GM13977 (cell line): ENCODE measurements at regions not wholly inside any gene's neighbourhood (a gene's known extent, or its start where the extent isn't known, plus 50 kb on each side); places are given as distances from the start of the nearest gene placed in this dataset.
A peak's percentile ranks its signal among the peaks of the same experiment; 100 is the strongest.

Experiments
- DNase-seq: peaks from one replicate; pipeline ENCODE4 v3.0.0; 2012; ENCODE audit warnings: low spot score
- in situ Hi-C: fragments of 300-500 bp; cut with MboI; formaldehyde crosslinking; loops from one replicate; pipeline ENCODE4 v1.12.0; 2022; ENCODE audit warnings: low sequenced_read_pairs, low pct_unique_long_range_greater_than_20kb, mixed read lengths, inconsistent platforms; ENCODE audit not compliant: unreplicated experiment
- TF ChIP-seq, protein P1 (sequence below): IDR thresholded peaks from 2 replicates; pipeline ENCODE4 v1.5.1; 2012; ENCODE audit warnings: mild to moderate bottlenecking, control low read depth; ENCODE audit not compliant: insufficient read depth; ENCODE audit errors: extremely low read depth, missing control alignments

GRCh38 chr7:25946181-25946580 lies 205.8 kb upstream of the NFE2L3 start:
- TF ChIP-seq, protein P1, sequence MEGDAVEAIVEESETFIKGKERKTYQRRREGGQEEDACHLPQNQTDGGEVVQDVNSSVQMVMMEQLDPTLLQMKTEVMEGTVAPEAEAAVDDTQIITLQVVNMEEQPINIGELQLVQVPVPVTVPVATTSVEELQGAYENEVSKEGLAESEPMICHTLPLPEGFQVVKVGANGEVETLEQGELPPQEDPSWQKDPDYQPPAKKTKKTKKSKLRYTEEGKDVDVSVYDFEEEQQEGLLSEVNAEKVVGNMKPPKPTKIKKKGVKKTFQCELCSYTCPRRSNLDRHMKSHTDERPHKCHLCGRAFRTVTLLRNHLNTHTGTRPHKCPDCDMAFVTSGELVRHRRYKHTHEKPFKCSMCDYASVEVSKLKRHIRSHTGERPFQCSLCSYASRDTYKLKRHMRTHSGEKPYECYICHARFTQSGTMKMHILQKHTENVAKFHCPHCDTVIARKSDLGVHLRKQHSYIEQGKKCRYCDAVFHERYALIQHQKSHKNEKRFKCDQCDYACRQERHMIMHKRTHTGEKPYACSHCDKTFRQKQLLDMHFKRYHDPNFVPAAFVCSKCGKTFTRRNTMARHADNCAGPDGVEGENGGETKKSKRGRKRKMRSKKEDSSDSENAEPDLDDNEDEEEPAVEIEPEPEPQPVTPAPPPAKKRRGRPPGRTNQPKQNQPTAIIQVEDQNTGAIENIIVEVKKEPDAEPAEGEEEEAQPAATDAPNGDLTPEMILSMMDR = no peak
- in situ Hi-C loops = no loop called here

GRCh38 chr7:25947669-25948516 lies 204.1 kb upstream of the NFE2L3 start:
- TF ChIP-seq, protein P1 = no peak
- DNase-seq = no peak
- in situ Hi-C loops = no loop called here

More at GRCh38 chr7:25946181-25946580, 205.8 kb upstream of the NFE2L3 start:
- no peak for DNase-seq

- in situ Hi-C loops = no loop called here
- TF ChIP-seq, protein P1 = no peak
- DNase-seq = no peak
Measured at GRCh38 chr7:25949736-25950487, 202.1 kb upstream of the NFE2L3 start.

DNA sequence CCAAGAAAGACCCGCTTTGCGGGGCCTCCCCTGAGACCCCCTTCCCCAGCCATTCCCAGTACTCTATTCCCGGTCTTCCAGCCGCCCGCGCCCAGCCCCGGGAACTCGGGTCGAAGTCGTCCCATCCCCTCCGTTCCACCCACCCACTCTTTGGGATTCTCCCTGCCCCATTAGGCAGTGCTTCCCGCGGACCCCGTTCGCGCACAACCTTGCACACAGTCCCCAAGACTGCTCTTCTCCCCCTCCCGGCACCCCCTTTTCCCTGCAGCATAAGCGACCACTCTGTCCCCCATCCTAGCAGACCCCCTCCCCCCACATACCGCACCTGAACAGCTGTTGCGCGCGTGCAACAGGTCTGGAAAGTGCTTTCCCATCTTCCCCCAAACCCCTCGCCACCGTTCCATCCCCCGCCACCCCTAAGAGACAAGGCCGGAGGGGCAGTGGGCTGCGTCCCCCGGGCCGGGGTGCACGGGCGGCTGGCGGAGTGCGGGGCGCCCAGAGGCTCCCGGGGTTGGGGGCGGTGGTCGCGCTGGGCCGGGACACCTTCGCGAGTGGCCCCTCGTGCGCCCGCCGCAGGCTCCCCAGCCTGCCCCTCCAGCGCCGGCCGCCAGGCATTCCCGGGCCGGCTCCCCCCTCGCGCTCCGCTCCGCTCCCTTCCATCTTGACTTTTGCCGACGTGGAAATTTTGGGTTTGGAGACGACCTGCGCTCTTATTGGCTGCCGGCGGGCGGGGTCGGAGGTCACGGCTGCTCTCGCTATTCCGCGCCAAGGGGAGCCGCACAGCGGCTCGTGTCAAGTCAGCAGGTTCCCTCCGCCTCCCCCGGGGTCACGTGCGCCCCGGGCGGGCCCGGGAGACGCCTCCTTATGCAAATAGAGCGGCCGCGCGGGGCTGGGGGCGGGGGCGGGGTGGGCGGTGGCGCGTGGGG lies 201.2 kb upstream of the NFE2L3 start:
- in situ Hi-C loops = no loop called here
- DNase-seq = peak; percentile 96
- TF ChIP-seq, protein P1 = no peak

DNA sequence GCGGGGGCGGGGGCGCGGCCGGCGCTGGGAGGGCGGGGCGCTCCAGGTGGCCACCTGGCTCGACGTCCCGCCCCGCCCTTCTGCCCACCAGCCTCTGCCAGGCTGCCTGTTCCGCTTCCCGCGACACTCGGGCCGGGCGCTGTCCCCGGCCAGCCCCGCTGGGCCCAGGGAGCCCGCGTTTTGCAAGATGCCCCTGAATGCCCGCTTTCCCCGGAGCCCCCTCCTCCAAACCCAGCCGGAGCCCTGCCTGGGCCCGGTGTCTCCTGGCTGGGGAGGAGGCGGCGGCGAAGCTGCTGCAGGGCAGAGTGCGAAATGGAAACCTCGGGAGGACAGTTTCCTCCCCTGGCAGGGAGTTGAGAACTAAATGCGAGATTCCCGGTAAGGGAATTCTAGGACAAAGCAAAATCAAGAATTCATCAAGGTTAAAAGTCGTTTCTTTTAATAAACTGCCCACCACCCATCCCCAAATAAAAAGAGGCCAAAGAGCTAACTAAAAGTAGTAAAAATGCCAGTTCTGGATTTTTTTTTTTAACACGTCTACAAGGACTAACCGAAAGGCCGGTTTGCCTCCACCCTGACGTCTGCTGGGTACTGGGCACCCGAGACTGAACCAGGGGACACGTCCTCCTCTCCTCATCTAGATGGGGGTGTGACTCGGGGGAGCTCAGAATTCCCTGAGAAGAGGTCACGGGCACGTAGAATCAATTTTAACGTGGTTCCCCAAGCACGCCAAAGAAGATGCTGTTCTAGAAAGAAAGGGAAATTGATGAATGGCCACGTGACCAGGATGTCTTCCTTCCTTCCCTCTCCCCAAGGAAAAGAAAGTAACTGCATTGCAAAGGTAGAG lies 200.4 kb upstream of the NFE2L3 start:
- DNase-seq = no peak
- in situ Hi-C loops = no loop called here
- TF ChIP-seq, protein P1 = no peak
